Cardiac fibroblast (primary cell): ENCODE measurements at regions not wholly inside any gene's neighbourhood (a gene's known extent, or its start where the extent isn't known, plus 50 kb on each side); places are given as distances from the start of the nearest gene placed in this dataset.

ENCODE experiments used
- DNase-seq, 2 donors: peaks; one replicate each; pipeline versions ENCODE4 v3.0.0 to v3.0.0-alpha.2; 2010; ENCODE audit warnings: low read depth in 2 of 2
- H3K4me3 ChIP-seq, 2 donors: replicated peaks in 1 of 2; 1 replicate in 1 of 2; 2 replicates in 1 of 2; pipeline ENCODE4 v1.5.1; 2011; ENCODE audit warnings: low read depth in 2 of 2, low read length in 2 of 2, mild to moderate bottlenecking in 2 of 2, moderate library complexity in 1 of 2
- CTCF ChIP-seq: IDR thresholded peaks from one replicate; pipeline ENCODE4 v1.5.1; 2011; ENCODE audit warnings: low read depth, mild to moderate bottlenecking, low read length, inconsistent platforms

- no peak for TF ChIP-seq CTCF
- H3K4me3 ChIP-seq = no peak overlapping the region
- no peak for DNase-seq
Measured at GRCh38 chr4:189765301-189765700, 175.4 kb upstream of the FRG1 start.

GRCh38 chr4:189765736-189766135 is 174.9 kb upstream of the FRG1 start:
- no peak for DNase-seq
- no peak overlapping the region for H3K4me3 ChIP-seq
- no peak for TF ChIP-seq CTCF

- TF ChIP-seq CTCF = no peak
- DNase-seq = no peak
- no peak overlapping the region for H3K4me3 ChIP-seq
Measured at GRCh38 chr4:189767941-189768340, 172.7 kb upstream of the FRG1 start.

GRCh38 chr4:189769131-189769530 is 171.5 kb upstream of the FRG1 start:
- TF ChIP-seq CTCF = no peak
- no peak for DNase-seq
- no peak overlapping the region for H3K4me3 ChIP-seq

GRCh38 chr4:189771696-189772361 is 168.8 kb upstream of the FRG1 start:
- no peak for DNase-seq
- H3K4me3 ChIP-seq = no peak overlapping the region
- no peak for TF ChIP-seq CTCF

- TF ChIP-seq CTCF = no peak
- no peak overlapping the region for H3K4me3 ChIP-seq
- DNase-seq = peak in 1 of 2 donors; percentile 3
Measured at GRCh38 chr4:189773909-189774308, 166.8 kb upstream of the FRG1 start.
